ENCODE measurements at regions not wholly inside any gene's neighbourhood (a gene's known extent, or its start where the extent isn't known, plus 50 kb on each side); places are given as distances from the start of the nearest gene placed in this dataset.
"Not testable (repeated sequence)": the region's sequence is repeated elsewhere in the genome, so short reads cannot be mapped to it uniquely, and the experiment has no call there.

GRCh38 chr7:8938044-8938805 lies 504.8 kb downstream of the NXPH1 start:
- DNase-seq = peak; percentile 79

GRCh38 chr7:8939446-8939845 lies 506.0 kb downstream of the NXPH1 start:
- no peak for DNase-seq

GRCh38 chr7:8963722-8964121 lies 530.3 kb downstream of the NXPH1 start:
- no peak for DNase-seq

- no peak for DNase-seq
Observed at GRCh38 chr7:8965177-8965576, 531.8 kb downstream of the NXPH1 start.

- DNase-seq = no peak
Observed at GRCh38 chr7:8973601-8974000, 540.2 kb downstream of the NXPH1 start.

- no peak for DNase-seq
Observed at GRCh38 chr7:8975681-8976080, 542.3 kb downstream of the NXPH1 start.

- DNase-seq = no peak
Observed at GRCh38 chr7:8982338-8982992, 549.1 kb downstream of the NXPH1 start.

GRCh38 chr7:8985255-8985654 lies 551.8 kb downstream of the NXPH1 start:
- no peak for DNase-seq

GRCh38 chr7:8988267-8988666 lies 554.9 kb downstream of the NXPH1 start:
- no peak for DNase-seq

GRCh38 chr7:8991159-8991558 lies 557.8 kb downstream of the NXPH1 start:
- DNase-seq = no peak

- DNase-seq = no peak
Observed at GRCh38 chr7:8998762-8999161, 565.4 kb downstream of the NXPH1 start.

GRCh38 chr7:9013940-9014339 lies 580.5 kb downstream of the NXPH1 start:
- DNase-seq = no peak

GRCh38 chr7:9017286-9017685 lies 583.9 kb downstream of the NXPH1 start:
- DNase-seq = no peak

- no peak for DNase-seq
Observed at GRCh38 chr7:9022456-9022855, 589.0 kb downstream of the NXPH1 start.

- DNase-seq = no peak
Observed at GRCh38 chr7:9023675-9024294, 590.4 kb downstream of the NXPH1 start.

GRCh38 chr7:9026121-9026520 lies 592.7 kb downstream of the NXPH1 start:
- no peak for DNase-seq

GRCh38 chr7:9028012-9028411 lies 594.6 kb downstream of the NXPH1 start:
- no peak for DNase-seq

GRCh38 chr7:9029681-9030530 lies 596.5 kb downstream of the NXPH1 start:
- no peak for DNase-seq

- no peak for DNase-seq
Observed at GRCh38 chr7:9030976-9031375, 597.6 kb downstream of the NXPH1 start.

GRCh38 chr7:9031386-9031785 lies 598.0 kb downstream of the NXPH1 start:
- DNase-seq = no peak

GRCh38 chr7:9036080-9036479 lies 602.7 kb downstream of the NXPH1 start:
- no peak for DNase-seq

- DNase-seq = no peak
Observed at GRCh38 chr7:9071160-9071762, 637.9 kb downstream of the NXPH1 start.

GRCh38 chr7:9075774-9076173 lies 642.4 kb downstream of the NXPH1 start:
- not testable (repeated sequence) for DNase-seq
